HEK293T (cell line): ENCODE measurements at regions not wholly inside any gene's neighbourhood (a gene's known extent, or its start where the extent isn't known, plus 50 kb on each side); places are given as distances from the start of the nearest gene placed in this dataset.

Source experiments
- BHLHE40 ChIP-seq: fragments of 450-650 bp; IDR thresholded peaks from 2 replicates; pipeline ENCODE4 v1.6.1; 2016; ENCODE audit warnings: mild to moderate bottlenecking, moderate library complexity, borderline replicate concordance
- CTBP1 ChIP-seq: fragments of 450-650 bp; IDR thresholded peaks from 2 replicates; pipeline ENCODE4 v1.6.1; 2016; ENCODE audit warnings: borderline replicate concordance
- ELF4 ChIP-seq: fragments of 450-650 bp; IDR thresholded peaks from 2 replicates; pipeline ENCODE4 v1.6.1; 2017; ENCODE audit warnings: antibody characterized with exemption
- FOXM1 ChIP-seq: fragments of 450-650 bp; IDR thresholded peaks from 2 replicates; pipeline ENCODE4 v1.6.1; 2017; ENCODE audit warnings: mild to moderate bottlenecking, borderline replicate concordance
- HDGF ChIP-seq: fragments of 450-650 bp; IDR thresholded peaks from 2 replicates; pipeline ENCODE4 v1.6.1; 2017; ENCODE audit warnings: antibody characterized with exemption, borderline replicate concordance
- L3MBTL2 ChIP-seq: fragments of 450-650 bp; conservative IDR thresholded peaks from 2 replicates; pipeline ENCODE4 v1.6.1; 2016; ENCODE audit warnings: mild to moderate bottlenecking
- SP1 ChIP-seq: fragments of 450-650 bp; IDR thresholded peaks from 2 replicates; pipeline ENCODE4 v1.6.1; 2017
- TARDBP ChIP-seq: fragments of 450-650 bp; IDR thresholded peaks from 2 replicates; pipeline ENCODE4 v1.6.1; 2016

- TF ChIP-seq BHLHE40: no peak
- no peak for TF ChIP-seq ELF4
- TF ChIP-seq HDGF: no peak
- TF ChIP-seq L3MBTL2: no peak
- TF ChIP-seq TARDBP: no peak
- no peak for TF ChIP-seq SP1
- no peak for TF ChIP-seq FOXM1
- no peak for TF ChIP-seq CTBP1
These were observed 107.5 kb upstream of the SYT10 start for GRCh38 chr12:33547084-33547483.
